Heart left ventricle (tissue), 13 donors: ENCODE measurements at regions not wholly inside any gene's neighbourhood (a gene's known extent, or its start where the extent isn't known, plus 50 kb on each side); places are given as distances from the start of the nearest gene placed in this dataset.

Experiments used
- CTCF ChIP-seq, 12 donors: fragments of 200-600 bp; sonication (generic) in 4 of 12; IDR thresholded peaks; one replicate each; pipeline versions ENCODE4 v1.5.0 to v1.8.0; 2018 to 2022; ENCODE audit warnings: antibody characterized with exemption in 12 of 12, mild to moderate bottlenecking in 5 of 12
- POLR2A ChIP-seq, 2 donors: fragments of 450-650 bp; IDR thresholded peaks; one replicate each; pipeline ENCODE4 v1.6.1; 2017; ENCODE audit warnings: antibody characterized with exemption in 2 of 2, mild to moderate bottlenecking in 2 of 2, moderate library complexity in 2 of 2
- donor health status: ischemic (EF 13 %, LVEDD 7.1; RV severe dilation, severe dysfunction).
- donor health status: DM: no; HTN: yes; CAD: no.
- donor health status: DM: no; HTN: no; CAD: no.
- donor health status: ischemic (EF 25% LVEDD 6.9; RV normal size, moderate dysfunction).
- donor health status: ischemic (EF 25% LVEDD 5.7; RV mildly dilated, moderate dysfunction).
- donor health status: ischemic (EF 35%, LVEDD 5.7; RV mildly dilated, moderate dysfunction).
- donor health status: nonischemic (EF 11% LVEDD 7.7; RV severe dilation, severe dysfunction).
- donor health status: DM: yes; HTN: yes; CAD: no.
- donor health status: PGD.
- donor health status: ischemic (EF 29% LVEDD 5.4; RV normal size, mild dysfunction).
- donor health status: nonischemic (EF 23%, LVEDD 6.1; RV moderate dilation, normal function).

GRCh38 chr6:9978480-9978879 is 436.4 kb downstream of the TFAP2A start:
- TF ChIP-seq CTCF (IDR thresholded peaks at IDR 0.05) (no peak), POLR2A (IDR thresholded peaks at IDR 0.05) (no peak)
